Astrocyte of the cerebellum (primary cell): ENCODE measurements at regions not wholly inside any gene's neighbourhood (a gene's known extent, or its start where the extent isn't known, plus 50 kb on each side); places are given as distances from the start of the nearest gene placed in this dataset.

ENCODE experiments used
- DNase-seq: peaks from one replicate; pipeline ENCODE4 v3.0.0-alpha.2; 2011; ENCODE audit warnings: low read depth
- H3K4me3 ChIP-seq: 2 replicates; pipeline ENCODE4 v1.5.1; 2011; ENCODE audit warnings: mild to moderate bottlenecking, low read depth, low read length, moderate library complexity
- CTCF ChIP-seq: IDR thresholded peaks from 2 replicates; pipeline ENCODE4 v1.5.1; 2012; ENCODE audit warnings: low read length, low read depth, moderate library complexity, mild to moderate bottlenecking; ENCODE audit errors: missing control alignments
- in situ Hi-C: cut with HindIII; loops from 2 replicates; pipeline ENCODE4 v1.10.0; 2017; ENCODE audit warnings: low sequenced_read_pairs

GRCh38 chr22:22035203-22035602 lies 52.6 kb upstream of the TOP3B start:
- in situ Hi-C loops: loop anchor here (25.0 kb wide), 1 partner anchor 98 kb away; no protein-coding TSS in a partner anchor
- H3K4me3 ChIP-seq: no peak overlapping the region
- DNase-seq: no peak
- no peak for TF ChIP-seq CTCF

GRCh38 chr22:22034469-22035132 lies 52.0 kb upstream of the TOP3B start:
- TF ChIP-seq CTCF: no peak
- in situ Hi-C loops: loop anchor here (25.0 kb wide), 1 partner anchor 97 kb away; no protein-coding TSS in a partner anchor
- no peak overlapping the region for H3K4me3 ChIP-seq
- DNase-seq: no peak

- H3K4me3 ChIP-seq: no peak overlapping the region
- in situ Hi-C loops: loop anchor here (25.0 kb wide), 1 partner anchor 97 kb away; no protein-coding TSS in a partner anchor
- no peak for DNase-seq
- no peak for TF ChIP-seq CTCF
Measured at GRCh38 chr22:22033803-22034468, 51.3 kb upstream of the TOP3B start.

GRCh38 chr22:22032906-22033802 lies 50.6 kb upstream of the TOP3B start:
- in situ Hi-C loops: loop anchor here (25.0 kb wide), 1 partner anchor 96 kb away; no protein-coding TSS in a partner anchor

GRCh38 chr22:22032099-22032905 lies 49.7 kb upstream of the TOP3B start:
- in situ Hi-C loops: loop anchor here (25.0 kb wide), 1 partner anchor 95 kb away; no protein-coding TSS in a partner anchor
- DNase-seq: no peak
- TF ChIP-seq CTCF: no peak
- H3K4me3 ChIP-seq: no peak overlapping the region

More at GRCh38 chr22:22032906-22033802, 50.6 kb upstream of the TOP3B start:
- H3K4me3 ChIP-seq: no peak overlapping the region
- no peak for DNase-seq
- no peak for TF ChIP-seq CTCF
